IPS-18a (cell line): ENCODE measurements at regions not wholly inside any gene's neighbourhood (a gene's known extent, or its start where the extent isn't known, plus 50 kb on each side); places are given as distances from the start of the nearest gene placed in this dataset.

ENCODE experiments used
- H3K27ac ChIP-seq: one replicate; pipeline ENCODE4 v1.5.1; 2013; ENCODE audit warnings: low read length
- H3K27me3 ChIP-seq: one replicate; pipeline ENCODE4 v1.6.1; 2013; ENCODE audit warnings: mild to moderate bottlenecking, low read length; ENCODE audit not compliant: control insufficient read depth, insufficient read depth
- H3K36me3 ChIP-seq: one replicate; pipeline ENCODE4 v1.6.1; 2013; ENCODE audit warnings: low read depth, low read length; ENCODE audit not compliant: control insufficient read depth
- H3K4me1 ChIP-seq: one replicate; pipeline ENCODE4 v1.6.1; 2013; ENCODE audit warnings: low read depth, low read length; ENCODE audit not compliant: control insufficient read depth
- H3K4me3 ChIP-seq: one replicate; pipeline ENCODE4 v1.5.1; 2013; ENCODE audit warnings: low read length
- H3K9ac ChIP-seq: one replicate; pipeline ENCODE4 v1.6.1; 2013; ENCODE audit warnings: mild to moderate bottlenecking, low read length, moderate library complexity
- H3K9me3 ChIP-seq: one replicate; pipeline ENCODE4 v1.6.1; 2013; ENCODE audit warnings: low read depth, low read length; ENCODE audit not compliant: control insufficient read depth

GRCh38 chr20:20896606-20897005 is 184.2 kb upstream of the RALGAPA2 start:
- H3K27ac ChIP-seq, result no peak overlapping the region

GRCh38 chr20:20895537-20895936 is 183.1 kb upstream of the RALGAPA2 start:
- H3K4me3 ChIP-seq, result no peak overlapping the region
- H3K27ac ChIP-seq, result no peak overlapping the region
- peaks cover 12% of the 10 kb centered on the region for H3K27me3 ChIP-seq
- no peak overlapping the region for H3K9ac ChIP-seq
- H3K4me1 ChIP-seq, result peaks cover 34% of the 10 kb centered on the region
- H3K36me3 ChIP-seq, result no peaks in the 10 kb centered on the region
- H3K9me3 ChIP-seq, result no peaks in the 10 kb centered on the region

More at GRCh38 chr20:20896606-20897005, 184.2 kb upstream of the RALGAPA2 start:
- H3K9me3 ChIP-seq, result no peaks in the 10 kb centered on the region
- H3K4me1 ChIP-seq, result peaks cover 33% of the 10 kb centered on the region
- H3K9ac ChIP-seq, result no peak overlapping the region
- H3K4me3 ChIP-seq, result no peak overlapping the region
- H3K36me3 ChIP-seq, result no peaks in the 10 kb centered on the region
- peaks cover 5% of the 10 kb centered on the region for H3K27me3 ChIP-seq

- H3K9me3 ChIP-seq, result no peaks in the 10 kb centered on the region
- no peaks in the 10 kb centered on the region for H3K36me3 ChIP-seq
- H3K4me1 ChIP-seq, result peaks cover 34% of the 10 kb centered on the region
- no peak overlapping the region for H3K4me3 ChIP-seq
- peaks cover 16% of the 10 kb centered on the region for H3K27me3 ChIP-seq
- no peak overlapping the region for H3K9ac ChIP-seq
- no peak overlapping the region for H3K27ac ChIP-seq
These were observed 182.3 kb upstream of the RALGAPA2 start for GRCh38 chr20:20894753-20895152.

- H3K36me3 ChIP-seq, result no peaks in the 10 kb centered on the region
- peaks cover 35% of the 10 kb centered on the region for H3K4me1 ChIP-seq
- H3K9ac ChIP-seq, result no peak overlapping the region
- H3K9me3 ChIP-seq, result no peaks in the 10 kb centered on the region
- peaks cover 18% of the 10 kb centered on the region for H3K27me3 ChIP-seq
- no peak overlapping the region for H3K4me3 ChIP-seq
- no peak overlapping the region for H3K27ac ChIP-seq
These were observed 181.8 kb upstream of the RALGAPA2 start for GRCh38 chr20:20894280-20894679.

- Histone ChIP-seq H3K4me1 (peaks cover 43% of the 10 kb centered on the region), H3K9me3 (no peaks in the 10 kb centered on the region), H3K27ac (no peak overlapping the region), H3K36me3 (no peaks in the 10 kb centered on the region), H3K9ac (no peak overlapping the region), H3K4me3 (no peak overlapping the region), H3K27me3 (peaks cover 25% of the 10 kb centered on the region)
These were observed 179.9 kb upstream of the RALGAPA2 start for GRCh38 chr20:20892328-20892727.

- H3K27me3 ChIP-seq, result peaks cover 36% of the 10 kb centered on the region
- H3K36me3 ChIP-seq, result no peaks in the 10 kb centered on the region
- no peaks in the 10 kb centered on the region for H3K9me3 ChIP-seq
- H3K4me3 ChIP-seq, result no peak overlapping the region
- peaks cover 43% of the 10 kb centered on the region for H3K4me1 ChIP-seq
- no peak overlapping the region for H3K27ac ChIP-seq
- no peak overlapping the region for H3K9ac ChIP-seq
These were observed 178.3 kb upstream of the RALGAPA2 start for GRCh38 chr20:20890751-20891150.

- no peaks in the 10 kb centered on the region for H3K36me3 ChIP-seq
- peaks cover 49% of the 10 kb centered on the region for H3K27me3 ChIP-seq
- no peak overlapping the region for H3K4me3 ChIP-seq
These were observed 176.5 kb upstream of the RALGAPA2 start for GRCh38 chr20:20888936-20889335.

GRCh38 chr20:20888266-20888656 is 175.8 kb upstream of the RALGAPA2 start:
- H3K9ac ChIP-seq, result no peak overlapping the region
- H3K9me3 ChIP-seq, result no peaks in the 10 kb centered on the region
- H3K36me3 ChIP-seq, result no peaks in the 10 kb centered on the region
- peaks cover 41% of the 10 kb centered on the region for H3K4me1 ChIP-seq
- H3K27me3 ChIP-seq, result peaks cover 49% of the 10 kb centered on the region
- H3K27ac ChIP-seq, result no peak overlapping the region
- H3K4me3 ChIP-seq, result no peak overlapping the region

More at GRCh38 chr20:20888936-20889335, 176.5 kb upstream of the RALGAPA2 start:
- no peak overlapping the region for H3K27ac ChIP-seq
- H3K4me1 ChIP-seq, result peaks cover 43% of the 10 kb centered on the region
- H3K9me3 ChIP-seq, result no peaks in the 10 kb centered on the region
- no peak overlapping the region for H3K9ac ChIP-seq

GRCh38 chr20:20887593-20888265 is 175.3 kb upstream of the RALGAPA2 start:
- Histone ChIP-seq H3K27me3 (peaks cover 49% of the 10 kb centered on the region), H3K36me3 (no peaks in the 10 kb centered on the region), H3K4me1 (peaks cover 36% of the 10 kb centered on the region), H3K4me3 (no peak overlapping the region), H3K9ac (no peak overlapping the region), H3K27ac (no peak overlapping the region), H3K9me3 (no peaks in the 10 kb centered on the region)

GRCh38 chr20:20881808-20882207 is 169.4 kb upstream of the RALGAPA2 start:
- peaks cover 19% of the 10 kb centered on the region for H3K27me3 ChIP-seq
- no peaks in the 10 kb centered on the region for H3K36me3 ChIP-seq
- no peaks in the 10 kb centered on the region for H3K9me3 ChIP-seq
- no peaks in the 10 kb centered on the region for H3K4me1 ChIP-seq
- no peak overlapping the region for H3K9ac ChIP-seq
- no peak overlapping the region for H3K4me3 ChIP-seq
- no peak overlapping the region for H3K27ac ChIP-seq

- Histone ChIP-seq H3K27me3 (no peaks in the 10 kb centered on the region), H3K36me3 (no peaks in the 10 kb centered on the region), H3K4me3 (no peak overlapping the region), H3K9ac (no peak overlapping the region), H3K27ac (no peak overlapping the region), H3K4me1 (no peaks in the 10 kb centered on the region), H3K9me3 (no peaks in the 10 kb centered on the region)
These were observed 164.6 kb upstream of the RALGAPA2 start for GRCh38 chr20:20877079-20877478.

- Histone ChIP-seq H3K4me3 (no peak overlapping the region), H3K27ac (no peak overlapping the region), H3K36me3 (no peaks in the 10 kb centered on the region), H3K4me1 (no peaks in the 10 kb centered on the region), H3K9me3 (no peaks in the 10 kb centered on the region), H3K9ac (no peak overlapping the region), H3K27me3 (no peaks in the 10 kb centered on the region)
These were observed 163.3 kb upstream of the RALGAPA2 start for GRCh38 chr20:20875716-20876115.
